ENCODE measurements at regions not wholly inside any gene's neighbourhood (a gene's known extent, or its start where the extent isn't known, plus 50 kb on each side); places are given as distances from the start of the nearest gene placed in this dataset.
A peak's percentile ranks its signal among the peaks of the same experiment; 100 is the strongest.

- FAIRE-seq, result no peak
- DNase-seq (ENCODE audit: extremely low spot score, insufficient read length, low read depth), result no peak
Observed at GRCh38 chr12:91586015-91586414, 403.4 kb upstream of the DCN start.

GRCh38 chr12:91582811-91583210 is 400.2 kb upstream of the DCN start:
- FAIRE-seq (no peak), DNase-seq (ENCODE audit: extremely low spot score, insufficient read length, low read depth) (no peak)

- DNase-seq (ENCODE audit: extremely low spot score, insufficient read length, low read depth), result no peak
- no peak for FAIRE-seq
Observed at GRCh38 chr12:91579516-91580263, 397.1 kb upstream of the DCN start.

GRCh38 chr12:91577586-91578539 is 395.2 kb upstream of the DCN start:
- peak; percentile 2 for DNase-seq (ENCODE audit: extremely low spot score, insufficient read length, low read depth)
- peak; percentile 67 for FAIRE-seq

GRCh38 chr12:91576432-91576831 is 393.8 kb upstream of the DCN start:
- FAIRE-seq, result no peak
- DNase-seq (ENCODE audit: extremely low spot score, insufficient read length, low read depth), result no peak

DNA sequence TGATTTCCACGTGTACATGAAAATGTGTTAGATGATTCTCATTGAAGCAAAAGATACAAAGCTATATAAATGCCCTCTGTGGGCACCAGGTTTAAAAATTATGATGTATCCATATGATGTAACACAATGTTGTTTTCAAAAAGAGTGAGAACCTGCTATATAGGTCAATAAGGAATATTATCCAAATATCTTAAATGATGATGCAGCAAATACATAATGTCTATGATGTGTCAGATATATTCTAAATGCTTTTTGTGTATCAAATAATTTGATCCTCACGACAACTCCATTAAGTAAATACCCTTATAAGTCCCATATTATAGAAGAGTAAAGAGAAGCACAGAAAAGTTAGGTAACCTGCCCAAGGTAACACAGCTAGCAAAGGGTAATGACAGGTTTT is 393.0 kb upstream of the DCN start:
- FAIRE-seq (no peak), DNase-seq (ENCODE audit: extremely low spot score, insufficient read length, low read depth) (no peak)

DNA sequence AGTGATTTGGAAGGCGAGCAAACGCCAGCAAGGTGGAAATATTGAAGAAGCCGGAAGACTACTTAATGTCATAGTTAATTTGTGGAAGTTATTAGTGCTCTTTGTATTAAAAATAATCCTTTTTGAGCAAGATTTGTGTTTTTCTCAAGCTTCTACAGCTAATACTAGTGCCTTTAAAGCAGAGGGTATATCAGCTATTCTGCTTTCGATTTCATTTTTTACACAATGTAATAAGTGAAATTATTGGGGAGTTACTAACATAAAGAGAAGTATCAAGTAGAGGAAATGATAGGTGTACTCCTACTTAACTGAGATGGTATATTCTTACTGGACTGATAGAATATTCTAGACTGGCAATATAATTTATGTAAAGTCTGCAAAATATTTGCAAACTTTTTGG is 392.4 kb upstream of the DCN start:
- FAIRE-seq, result no peak
- DNase-seq (ENCODE audit: extremely low spot score, insufficient read length, low read depth), result no peak

- FAIRE-seq (no peak), DNase-seq (ENCODE audit: extremely low spot score, insufficient read length, low read depth) (no peak)
Observed at GRCh38 chr12:91574391-91574790, 391.8 kb upstream of the DCN start.

DNA sequence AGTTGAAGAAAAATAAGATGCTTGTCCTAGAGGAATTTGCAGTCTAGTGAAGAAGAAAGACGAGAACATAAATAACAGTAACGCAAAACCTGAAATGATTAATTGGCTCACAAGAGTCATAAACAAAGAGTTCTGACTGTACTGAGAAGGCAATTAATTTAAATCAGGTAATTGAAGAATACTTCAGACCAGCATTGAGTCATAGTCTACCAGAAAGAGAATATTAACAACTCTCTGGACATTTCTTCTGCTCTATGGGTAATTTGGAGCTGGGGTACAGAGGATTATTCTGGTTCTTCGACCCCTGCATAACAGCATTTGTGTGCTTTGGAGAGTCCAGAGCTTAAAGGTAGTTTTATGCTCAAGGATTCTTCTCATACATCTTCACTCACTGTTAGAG is 390.3 kb upstream of the DCN start:
- FAIRE-seq (no peak), DNase-seq (ENCODE audit: extremely low spot score, insufficient read length, low read depth) (no peak)

DNA sequence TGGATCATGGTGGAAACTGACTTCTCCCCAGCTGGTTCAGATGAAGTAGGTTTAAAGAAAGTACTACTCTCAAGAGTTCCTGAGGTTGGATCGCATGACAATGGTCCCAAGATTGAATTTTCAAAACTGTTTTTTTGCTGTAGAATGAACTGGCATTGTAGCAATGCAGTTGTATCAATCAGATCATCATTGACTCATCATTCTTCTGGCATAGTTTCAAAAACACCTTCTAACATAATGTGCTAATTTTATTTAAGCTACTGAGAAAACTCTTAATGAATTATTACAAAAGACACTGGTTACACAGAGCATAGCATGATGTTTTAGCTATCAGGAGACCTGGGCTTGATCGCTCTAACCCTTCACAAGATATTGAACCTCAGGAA is 384.5 kb upstream of the DCN start:
- DNase-seq (ENCODE audit: extremely low spot score, insufficient read length, low read depth) (no peak), FAIRE-seq (no peak)

DNA sequence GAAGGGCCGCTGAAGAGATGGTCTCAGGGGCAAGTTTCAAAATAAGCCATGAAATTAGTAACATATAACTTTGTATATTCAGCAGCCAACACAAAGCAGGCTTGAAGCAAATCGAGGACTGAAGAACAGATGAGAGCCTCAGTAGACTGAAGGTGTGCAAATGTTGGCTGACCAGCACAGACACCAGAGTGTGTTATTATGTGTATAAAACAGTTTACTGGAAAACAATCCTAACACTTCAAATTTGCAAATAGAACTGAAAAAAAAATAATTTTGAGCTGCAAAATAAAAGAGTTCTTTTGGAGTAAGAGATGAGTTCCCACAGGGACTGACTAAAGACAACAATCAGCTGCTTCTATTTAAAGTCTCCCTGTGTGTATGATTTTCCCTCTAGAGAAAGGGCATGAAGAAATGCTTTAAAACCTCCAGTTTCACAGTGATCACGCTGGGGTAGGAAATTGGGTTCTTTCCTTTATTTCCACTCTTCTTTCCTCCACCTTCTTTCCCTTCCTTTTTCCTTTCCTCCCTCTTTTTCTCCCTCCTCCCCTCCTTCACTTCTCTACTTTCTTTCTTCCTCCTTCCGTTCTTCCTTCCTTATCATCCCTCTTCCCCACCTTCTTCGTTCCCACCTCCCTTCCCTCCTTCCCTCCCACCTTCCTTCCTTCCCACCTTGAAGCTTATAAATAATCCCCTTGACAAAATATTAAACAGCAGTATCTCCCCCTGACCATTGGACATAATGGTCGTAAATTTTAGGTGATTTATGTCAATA is 383.9 kb upstream of the DCN start:
- FAIRE-seq, result no peak
- no peak for DNase-seq (ENCODE audit: extremely low spot score, insufficient read length, low read depth)

DNA sequence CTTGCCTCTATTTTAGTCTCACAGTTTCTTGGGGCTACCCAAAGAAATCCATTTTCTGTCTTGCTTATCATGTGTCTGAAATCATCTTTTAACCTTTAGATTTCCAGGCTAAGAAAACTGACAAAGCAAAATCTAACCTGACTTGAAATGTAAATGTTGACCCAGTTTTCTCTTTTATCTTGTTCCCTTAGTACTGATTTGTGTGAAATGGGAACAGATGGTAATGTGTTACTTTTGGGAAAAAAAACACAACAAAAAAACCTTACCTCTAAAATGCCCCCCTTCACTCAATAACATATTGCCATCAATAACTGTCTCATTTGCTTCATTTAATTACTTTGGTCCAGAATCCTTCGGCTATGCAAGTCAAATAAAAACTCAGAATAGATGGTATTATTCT is 383.2 kb upstream of the DCN start:
- DNase-seq (ENCODE audit: extremely low spot score, insufficient read length, low read depth), result no peak
- no peak for FAIRE-seq

DNA sequence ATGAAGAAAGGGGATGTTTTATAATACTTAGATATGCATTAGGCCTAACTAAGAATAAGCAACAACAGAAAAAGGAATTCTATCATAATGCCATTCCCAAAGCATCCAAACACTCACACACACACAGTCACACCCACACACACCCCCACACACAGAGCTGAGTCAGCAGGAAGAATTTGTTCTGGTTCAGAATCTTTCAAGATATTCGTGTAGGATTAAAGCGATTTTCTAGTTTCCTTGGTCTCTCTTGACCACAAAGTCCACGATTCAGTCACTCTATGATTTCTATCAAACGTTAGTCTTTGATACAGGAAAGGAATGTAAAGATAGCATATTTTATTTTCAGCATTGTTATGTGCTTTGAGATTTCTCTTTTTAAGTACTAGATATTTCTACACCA is 382.6 kb upstream of the DCN start:
- FAIRE-seq (no peak), DNase-seq (ENCODE audit: extremely low spot score, insufficient read length, low read depth) (no peak)

- DNase-seq (ENCODE audit: extremely low spot score, insufficient read length, low read depth), result no peak
- FAIRE-seq, result no peak
Observed at GRCh38 chr12:91563011-91563765, 380.6 kb upstream of the DCN start.

DNA sequence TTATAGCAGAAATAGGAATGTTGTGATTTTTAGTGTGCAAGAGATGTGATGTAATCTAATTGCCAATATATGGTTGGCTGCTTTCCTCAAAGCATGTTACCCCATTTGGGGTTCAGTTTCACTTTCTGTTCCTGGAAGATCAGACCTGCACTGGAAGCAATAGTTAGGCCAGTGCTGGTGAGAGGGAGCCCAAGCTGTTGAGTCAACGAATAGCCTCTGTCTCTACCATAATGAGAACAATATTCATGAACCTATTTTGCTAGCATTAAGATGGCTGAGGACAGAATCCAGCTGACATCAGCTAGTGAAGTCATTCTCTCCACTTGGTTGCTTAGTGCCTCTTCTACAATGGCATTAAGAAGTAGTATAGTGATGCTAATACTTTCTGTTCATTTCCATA is 379.9 kb upstream of the DCN start:
- DNase-seq (ENCODE audit: extremely low spot score, insufficient read length, low read depth) (no peak), FAIRE-seq (no peak)

- DNase-seq (ENCODE audit: extremely low spot score, insufficient read length, low read depth) (no peak), FAIRE-seq (no peak)
Observed at GRCh38 chr12:91561958-91562325, 379.3 kb upstream of the DCN start.

GRCh38 chr12:91561301-91561957 is 378.8 kb upstream of the DCN start:
- FAIRE-seq, result no peak
- no peak for DNase-seq (ENCODE audit: extremely low spot score, insufficient read length, low read depth)

DNA sequence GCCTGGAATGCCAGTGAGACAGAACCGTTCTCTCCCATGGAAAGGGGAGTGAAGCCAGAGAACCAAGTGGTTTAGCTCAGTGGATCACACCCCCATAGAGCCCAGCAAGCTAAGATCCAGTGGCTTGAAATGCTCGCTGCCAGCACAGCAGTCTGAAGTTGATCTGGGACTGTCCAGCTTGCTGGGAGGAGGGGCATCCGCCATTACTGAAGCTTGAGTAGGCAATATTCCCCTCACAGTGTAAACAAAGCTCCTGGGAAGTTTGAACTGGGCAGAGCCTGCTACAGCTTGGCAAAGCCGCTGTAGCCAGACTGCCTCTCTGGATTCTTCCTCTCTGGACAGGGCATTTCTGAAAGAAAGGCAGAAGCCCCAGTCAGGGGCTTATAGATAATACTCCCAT is 374.3 kb upstream of the DCN start:
- DNase-seq (ENCODE audit: extremely low spot score, insufficient read length, low read depth), result no peak
- FAIRE-seq, result no peak
